ENCODE measurements at regions not wholly inside any gene's neighbourhood (a gene's known extent, or its start where the extent isn't known, plus 50 kb on each side); places are given as distances from the start of the nearest gene placed in this dataset.
"Not testable (repeated sequence)": the region's sequence is repeated elsewhere in the genome, so short reads cannot be mapped to it uniquely, and the experiment has no call there.

GRCh38 chr3:89714237-89714636 is 606.8 kb downstream of the EPHA3 start:
- Histone ChIP-seq H4K20me1 (ENCODE audit: insufficient read depth, low read length) (no peaks in the 10 kb centered on the region), H3K36me3 (replicated peaks; ENCODE audit: low read depth, low read length) (no peaks in the 10 kb centered on the region), H2AFZ (ENCODE audit: low read depth, low read length) (no peak overlapping the region), H3K9ac (ENCODE audit: low read length) (no peak overlapping the region), H3K4me1 (ENCODE audit: low read length) (no peaks in the 10 kb centered on the region), H3K4me3 (ENCODE audit: low read length) (no peak overlapping the region), H3K27ac (ENCODE audit: low read length) (no peak overlapping the region), H3K79me2 (ENCODE audit: low read length) (no peaks in the 10 kb centered on the region), H3K4me2 (ENCODE audit: low read length) (no peak overlapping the region), H3K9me3 (ENCODE audit: insufficient read depth, low read length) (no peaks in the 10 kb centered on the region; the same call in 1 of the 2 replicates), H3K27me3 (ENCODE audit: low read depth, low read length) (no peaks in the 10 kb centered on the region)
- TF ChIP-seq CTCF (IDR thresholded peaks at IDR 0.05; ENCODE audit: low read depth, low read length) = no peak
- no peak for TF ChIP-seq EZH2phosphoT487 (IDR thresholded peaks at IDR 0.05; ENCODE audit: low read depth)

GRCh38 chr3:89740080-89740880 is 632.9 kb downstream of the EPHA3 start:
- Histone ChIP-seq H3K4me3 (ENCODE audit: low read length) (no peak overlapping the region), H3K9me3 (ENCODE audit: insufficient read depth, low read length) (no peaks in the 10 kb centered on the region), H3K27me3 (ENCODE audit: low read depth, low read length) (no peaks in the 10 kb centered on the region), H4K20me1 (ENCODE audit: insufficient read depth, low read length) (no peaks in the 10 kb centered on the region), H3K27ac (ENCODE audit: low read length) (no peak overlapping the region), H3K4me2 (ENCODE audit: low read length) (no peak overlapping the region), H3K4me1 (ENCODE audit: low read length) (no peaks in the 10 kb centered on the region), H3K36me3 (replicated peaks; ENCODE audit: low read depth, low read length) (no peaks in the 10 kb centered on the region), H2AFZ (ENCODE audit: low read depth, low read length) (no peak overlapping the region), H3K9ac (ENCODE audit: low read length) (no peak overlapping the region), H3K79me2 (ENCODE audit: low read length) (no peaks in the 10 kb centered on the region)
- no peak for TF ChIP-seq CTCF (IDR thresholded peaks at IDR 0.05; ENCODE audit: low read depth, low read length)
- no peak for TF ChIP-seq EZH2phosphoT487 (IDR thresholded peaks at IDR 0.05; ENCODE audit: low read depth)

- no peaks in the 10 kb centered on the region for H4K20me1 ChIP-seq (ENCODE audit: insufficient read depth, low read length)
- no peaks in the 10 kb centered on the region for H3K36me3 ChIP-seq (replicated peaks; ENCODE audit: low read depth, low read length)
- H3K27me3 ChIP-seq (ENCODE audit: low read depth, low read length) = no peaks in the 10 kb centered on the region
- H2AFZ ChIP-seq (ENCODE audit: low read depth, low read length) = no peak overlapping the region
- no peak overlapping the region for H3K4me2 ChIP-seq (ENCODE audit: low read length)
- H3K79me2 ChIP-seq (ENCODE audit: low read length) = no peaks in the 10 kb centered on the region
- H3K27ac ChIP-seq (ENCODE audit: low read length) = no peak overlapping the region
- no peak for TF ChIP-seq EZH2phosphoT487 (IDR thresholded peaks at IDR 0.05; ENCODE audit: low read depth)
- no peak for TF ChIP-seq CTCF (IDR thresholded peaks at IDR 0.05; ENCODE audit: low read depth, low read length)
- no peaks in the 10 kb centered on the region for H3K9me3 ChIP-seq (ENCODE audit: insufficient read depth, low read length)
- H3K9ac ChIP-seq (ENCODE audit: low read length) = no peak overlapping the region
- no peak overlapping the region for H3K4me3 ChIP-seq (ENCODE audit: low read length)
- H3K4me1 ChIP-seq (ENCODE audit: low read length) = no peaks in the 10 kb centered on the region
Measured at GRCh38 chr3:89740881-89741177, 633.4 kb downstream of the EPHA3 start.

GRCh38 chr3:89742546-89742945 is 635.1 kb downstream of the EPHA3 start:
- H3K9me3 ChIP-seq (ENCODE audit: insufficient read depth, low read length) = no peaks in the 10 kb centered on the region
- H3K4me3 ChIP-seq (ENCODE audit: low read length) = no peak overlapping the region
- no peak overlapping the region for H3K4me2 ChIP-seq (ENCODE audit: low read length)
- H3K79me2 ChIP-seq (ENCODE audit: low read length) = no peaks in the 10 kb centered on the region
- H3K27ac ChIP-seq (ENCODE audit: low read length) = no peak overlapping the region
- H3K36me3 ChIP-seq (replicated peaks; ENCODE audit: low read depth, low read length) = no peaks in the 10 kb centered on the region
- H2AFZ ChIP-seq (ENCODE audit: low read depth, low read length) = no peak overlapping the region
- no peaks in the 10 kb centered on the region for H4K20me1 ChIP-seq (ENCODE audit: insufficient read depth, low read length)
- H3K27me3 ChIP-seq (ENCODE audit: low read depth, low read length) = no peaks in the 10 kb centered on the region
- TF ChIP-seq EZH2phosphoT487 (IDR thresholded peaks at IDR 0.05; ENCODE audit: low read depth) (no peak), CTCF (IDR thresholded peaks at IDR 0.05; ENCODE audit: low read depth, low read length) (no peak)
- no peak overlapping the region for H3K9ac ChIP-seq (ENCODE audit: low read length)
- H3K4me1 ChIP-seq (ENCODE audit: low read length) = no peaks in the 10 kb centered on the region

GRCh38 chr3:89747541-89748278 is 640.3 kb downstream of the EPHA3 start:
- not testable (repeated sequence) for H3K27me3 ChIP-seq (ENCODE audit: low read depth, low read length); H3K36me3 ChIP-seq (replicated peaks; ENCODE audit: low read depth, low read length); H3K9me3 ChIP-seq (ENCODE audit: insufficient read depth, low read length); H3K4me3 ChIP-seq (ENCODE audit: low read length); H3K9ac ChIP-seq (ENCODE audit: low read length); H3K4me1 ChIP-seq (ENCODE audit: low read length); H3K27ac ChIP-seq (ENCODE audit: low read length); H4K20me1 ChIP-seq (ENCODE audit: insufficient read depth, low read length); H3K4me2 ChIP-seq (ENCODE audit: low read length); H3K79me2 ChIP-seq (ENCODE audit: low read length); H2AFZ ChIP-seq (ENCODE audit: low read depth, low read length)

Measured in OCI-LY3 (cell line).